Peyer's patch (tissue), 4 donors: ENCODE measurements at regions not wholly inside any gene's neighbourhood (a gene's known extent, or its start where the extent isn't known, plus 50 kb on each side); places are given as distances from the start of the nearest gene placed in this dataset.

Source experiments
- POLR2A ChIP-seq, 2 donors: fragments of 450-650 bp; IDR thresholded peaks; one replicate each; pipeline ENCODE4 v1.5.1; 2017; ENCODE audit warnings: antibody characterized with exemption in 2 of 2, mild to moderate bottlenecking in 2 of 2, moderate library complexity in 2 of 2
- TF ChIP-seq, protein P1 (sequence below), 6 experiments: fragments of 450-650 bp in 4 of 6; fragments of 200-600 bp in 2 of 6; sonication (generic) in 1 of 6; IDR thresholded peaks; one replicate each; pipeline ENCODE4 v1.5.1; 2017 to 2019; ENCODE audit warnings: antibody characterized with exemption in 6 of 6, mild to moderate bottlenecking in 3 of 6, moderate library complexity in 1 of 6

DNA sequence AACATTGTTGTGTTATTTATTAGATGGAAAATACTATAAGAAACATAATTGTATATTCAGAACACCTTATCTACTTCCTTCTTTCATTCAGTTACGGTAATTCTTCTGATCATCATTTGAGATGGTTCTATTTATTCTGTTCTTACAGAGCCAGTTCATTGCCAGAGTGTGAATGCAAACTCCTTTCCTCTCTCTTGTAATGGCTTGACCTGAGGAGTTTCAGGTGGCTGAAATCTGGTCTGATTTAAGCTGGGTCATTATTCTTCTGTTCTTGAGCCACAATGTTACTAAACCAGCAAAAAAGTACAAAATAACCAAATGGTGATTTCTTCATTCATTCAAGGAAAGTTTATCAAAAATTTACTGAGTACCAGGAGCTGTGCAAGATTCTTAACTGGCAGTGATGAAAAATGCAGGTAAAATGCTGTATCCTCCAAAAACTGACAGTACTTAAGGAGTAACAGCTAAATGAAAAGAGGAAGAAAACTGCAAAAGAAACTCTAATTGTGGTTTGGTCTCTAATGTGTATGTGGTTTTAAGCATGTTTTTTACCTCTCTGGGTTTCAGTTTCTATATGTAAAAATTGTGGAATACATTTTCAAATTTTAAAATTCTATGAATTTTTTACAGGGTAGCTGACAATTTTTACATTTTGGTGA lies 182.4 kb upstream of the UFM1 start:
- TF ChIP-seq, protein P1, sequence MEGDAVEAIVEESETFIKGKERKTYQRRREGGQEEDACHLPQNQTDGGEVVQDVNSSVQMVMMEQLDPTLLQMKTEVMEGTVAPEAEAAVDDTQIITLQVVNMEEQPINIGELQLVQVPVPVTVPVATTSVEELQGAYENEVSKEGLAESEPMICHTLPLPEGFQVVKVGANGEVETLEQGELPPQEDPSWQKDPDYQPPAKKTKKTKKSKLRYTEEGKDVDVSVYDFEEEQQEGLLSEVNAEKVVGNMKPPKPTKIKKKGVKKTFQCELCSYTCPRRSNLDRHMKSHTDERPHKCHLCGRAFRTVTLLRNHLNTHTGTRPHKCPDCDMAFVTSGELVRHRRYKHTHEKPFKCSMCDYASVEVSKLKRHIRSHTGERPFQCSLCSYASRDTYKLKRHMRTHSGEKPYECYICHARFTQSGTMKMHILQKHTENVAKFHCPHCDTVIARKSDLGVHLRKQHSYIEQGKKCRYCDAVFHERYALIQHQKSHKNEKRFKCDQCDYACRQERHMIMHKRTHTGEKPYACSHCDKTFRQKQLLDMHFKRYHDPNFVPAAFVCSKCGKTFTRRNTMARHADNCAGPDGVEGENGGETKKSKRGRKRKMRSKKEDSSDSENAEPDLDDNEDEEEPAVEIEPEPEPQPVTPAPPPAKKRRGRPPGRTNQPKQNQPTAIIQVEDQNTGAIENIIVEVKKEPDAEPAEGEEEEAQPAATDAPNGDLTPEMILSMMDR (IDR thresholded peaks at IDR 0.05) = no peak
- TF ChIP-seq POLR2A (IDR thresholded peaks at IDR 0.05) = no peak
